ENCODE measurements at regions not wholly inside any gene's neighbourhood (a gene's known extent, or its start where the extent isn't known, plus 50 kb on each side); places are given as distances from the start of the nearest gene placed in this dataset.

DNA sequence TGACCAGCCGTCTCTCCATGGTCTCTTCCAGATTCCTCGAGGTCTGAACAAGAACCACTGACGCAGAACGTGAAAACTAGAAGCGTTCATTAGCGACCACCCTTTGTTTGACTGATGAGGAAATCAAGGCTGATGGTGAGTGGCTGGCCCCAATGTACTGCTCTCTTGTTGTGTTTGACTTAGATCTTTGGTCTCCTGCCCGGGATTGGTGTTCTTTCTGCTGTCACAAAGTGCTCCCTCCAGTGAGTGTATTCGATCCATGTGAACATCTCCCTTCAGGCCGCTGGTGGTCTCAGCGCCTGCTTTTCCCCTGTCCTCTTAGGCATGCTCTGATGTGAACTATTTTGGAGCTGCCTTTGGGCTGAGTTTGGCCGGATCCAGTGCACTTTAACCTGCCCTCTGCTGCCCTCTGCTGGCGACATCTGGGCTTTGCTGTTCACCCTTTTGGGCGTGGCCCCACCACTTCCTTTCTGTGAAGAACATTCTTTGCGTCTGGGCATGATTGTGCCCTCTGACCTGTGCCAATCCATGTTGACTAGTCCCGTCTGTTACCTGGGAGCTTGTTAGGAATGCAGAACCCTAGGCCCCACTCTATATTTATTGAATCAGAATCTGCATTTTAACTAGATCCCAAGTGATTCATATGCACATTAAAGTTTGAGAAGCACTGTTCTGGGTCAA lies 279.1 kb downstream of the TTC6 start:
- TF ChIP-seq, protein P1, sequence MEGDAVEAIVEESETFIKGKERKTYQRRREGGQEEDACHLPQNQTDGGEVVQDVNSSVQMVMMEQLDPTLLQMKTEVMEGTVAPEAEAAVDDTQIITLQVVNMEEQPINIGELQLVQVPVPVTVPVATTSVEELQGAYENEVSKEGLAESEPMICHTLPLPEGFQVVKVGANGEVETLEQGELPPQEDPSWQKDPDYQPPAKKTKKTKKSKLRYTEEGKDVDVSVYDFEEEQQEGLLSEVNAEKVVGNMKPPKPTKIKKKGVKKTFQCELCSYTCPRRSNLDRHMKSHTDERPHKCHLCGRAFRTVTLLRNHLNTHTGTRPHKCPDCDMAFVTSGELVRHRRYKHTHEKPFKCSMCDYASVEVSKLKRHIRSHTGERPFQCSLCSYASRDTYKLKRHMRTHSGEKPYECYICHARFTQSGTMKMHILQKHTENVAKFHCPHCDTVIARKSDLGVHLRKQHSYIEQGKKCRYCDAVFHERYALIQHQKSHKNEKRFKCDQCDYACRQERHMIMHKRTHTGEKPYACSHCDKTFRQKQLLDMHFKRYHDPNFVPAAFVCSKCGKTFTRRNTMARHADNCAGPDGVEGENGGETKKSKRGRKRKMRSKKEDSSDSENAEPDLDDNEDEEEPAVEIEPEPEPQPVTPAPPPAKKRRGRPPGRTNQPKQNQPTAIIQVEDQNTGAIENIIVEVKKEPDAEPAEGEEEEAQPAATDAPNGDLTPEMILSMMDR (IDR thresholded peaks at IDR 0.05): peak; percentile 90
- peak; percentile 43 for TF ChIP-seq EZH2 (IDR thresholded peaks at IDR 0.05)
- no peak for TF ChIP-seq EZH2phosphoT487 (IDR thresholded peaks at IDR 0.05)
